Trophoblast cell (in vitro differentiated cells and primary cell): ENCODE measurements at regions not wholly inside any gene's neighbourhood (a gene's known extent, or its start where the extent isn't known, plus 50 kb on each side); places are given as distances from the start of the nearest gene placed in this dataset.
"Not testable (repeated sequence)": the region's sequence is repeated elsewhere in the genome, so short reads cannot be mapped to it uniquely, and the experiment has no call there.

Source experiments
- DNase-seq, 2 donors: peaks; one replicate each; pipeline ENCODE4 v3.0.0-alpha.2; 2016
- H2AFZ ChIP-seq: 2 replicates; pipeline ENCODE4 v1.6.1; 2013; ENCODE audit warnings: low read length, moderate library complexity, mild to moderate bottlenecking; ENCODE audit not compliant: insufficient read depth, poor library complexity
- H2AK5ac ChIP-seq: 2 replicates; pipeline ENCODE4 v1.6.1; 2013; ENCODE audit warnings: mild to moderate bottlenecking, low read length
- H2BK120ac ChIP-seq: 2 replicates; pipeline ENCODE4 v1.6.1; 2013; ENCODE audit warnings: low read length, mild to moderate bottlenecking, moderate library complexity; ENCODE audit not compliant: insufficient read depth, poor library complexity
- H2BK12ac ChIP-seq: 2 replicates; pipeline ENCODE4 v1.6.1; 2013; ENCODE audit warnings: mild to moderate bottlenecking, low read length, moderate library complexity
- H2BK5ac ChIP-seq: 2 replicates; pipeline ENCODE4 v1.6.1; 2013; ENCODE audit warnings: low read length, low read depth, moderate library complexity, mild to moderate bottlenecking; ENCODE audit not compliant: poor library complexity
- H3K14ac ChIP-seq: 2 replicates; pipeline ENCODE4 v1.6.1; 2013; ENCODE audit warnings: mild to moderate bottlenecking, low read length
- H3K18ac ChIP-seq: 2 replicates; pipeline ENCODE4 v1.6.1; 2013; ENCODE audit warnings: mild to moderate bottlenecking, low read length
- H3K23ac ChIP-seq: 2 replicates; pipeline ENCODE4 v1.6.1; 2013; ENCODE audit warnings: low read length
- H3K27ac ChIP-seq: 2 replicates; pipeline ENCODE4 v1.5.1; 2013; ENCODE audit warnings: low read depth, mild to moderate bottlenecking, inconsistent platforms, low read length, moderate library complexity
- H3K27me3 ChIP-seq: 2 replicates; pipeline ENCODE4 v1.6.1; 2013; ENCODE audit warnings: inconsistent platforms, mild to moderate bottlenecking, low read length, moderate library complexity; ENCODE audit not compliant: insufficient read depth
- H3K36me3 ChIP-seq, 2 experiments: 1 replicate in 1 of 2; 2 replicates in 1 of 2; pipeline ENCODE4 v1.6.1; 2013; ENCODE audit warnings: low read length in 2 of 2, mild to moderate bottlenecking in 2 of 2, moderate library complexity in 1 of 2; ENCODE audit not compliant: insufficient read depth in 2 of 2, control insufficient read depth in 1 of 2
- H3K4ac ChIP-seq: 2 replicates; pipeline ENCODE4 v1.6.1; 2013; ENCODE audit warnings: low read depth, mild to moderate bottlenecking, low read length, moderate library complexity
- H3K4me1 ChIP-seq, 2 experiments: 1 replicate in 1 of 2; 2 replicates in 1 of 2; pipeline ENCODE4 v1.6.1; 2013; ENCODE audit warnings: low read length in 2 of 2, mild to moderate bottlenecking in 2 of 2, moderate library complexity in 1 of 2; ENCODE audit not compliant: insufficient read depth in 2 of 2, control insufficient read depth in 1 of 2
- H3K4me2 ChIP-seq: 2 replicates; pipeline ENCODE4 v1.6.1; 2013; ENCODE audit warnings: inconsistent platforms, mild to moderate bottlenecking, low read length, moderate library complexity
- H3K4me3 ChIP-seq: 2 replicates; pipeline ENCODE4 v1.5.1; 2013; ENCODE audit warnings: mild to moderate bottlenecking, low read depth, low read length, inconsistent platforms
- H3K79me1 ChIP-seq: one replicate; pipeline ENCODE4 v1.6.1; 2013; ENCODE audit warnings: low read length
- H3K79me2 ChIP-seq: 2 replicates; pipeline ENCODE4 v1.6.1; 2013; ENCODE audit warnings: low read length, mild to moderate bottlenecking; ENCODE audit not compliant: control insufficient read depth, insufficient read depth, poor library complexity
- H3K9ac ChIP-seq: 2 replicates; pipeline ENCODE4 v1.6.1; 2013; ENCODE audit warnings: mild to moderate bottlenecking, low read length
- H3K9me3 ChIP-seq: 2 replicates; pipeline ENCODE4 v1.6.1; 2013; ENCODE audit warnings: low read depth, mild to moderate bottlenecking, control low read depth, inconsistent platforms, low read length; ENCODE audit not compliant: insufficient read depth
- H4K12ac ChIP-seq: 2 replicates; pipeline ENCODE4 v1.6.1; 2013; ENCODE audit warnings: low read depth, mild to moderate bottlenecking, low read length, moderate library complexity
- H4K8ac ChIP-seq: 2 replicates; pipeline ENCODE4 v1.6.1; 2013; ENCODE audit warnings: low read depth, mild to moderate bottlenecking, low read length, moderate library complexity
- H4K91ac ChIP-seq: one replicate; pipeline ENCODE4 v1.6.1; 2013; ENCODE audit warnings: low read depth, mild to moderate bottlenecking, low read length, moderate library complexity
- WGBS: extraction: QIAGEN DNeasy Blood & Tissue Kit; methylation state at CpG from one replicate; pipeline ENCODE4 v1.1.7; 2013; ENCODE audit warnings: missing lambda C conversion rate; ENCODE audit not compliant: insufficient read length, insufficient coverage; ENCODE audit errors: extremely low coverage; 5-methylcytosine and 5-hydroxymethylcytosine counted together

DNA sequence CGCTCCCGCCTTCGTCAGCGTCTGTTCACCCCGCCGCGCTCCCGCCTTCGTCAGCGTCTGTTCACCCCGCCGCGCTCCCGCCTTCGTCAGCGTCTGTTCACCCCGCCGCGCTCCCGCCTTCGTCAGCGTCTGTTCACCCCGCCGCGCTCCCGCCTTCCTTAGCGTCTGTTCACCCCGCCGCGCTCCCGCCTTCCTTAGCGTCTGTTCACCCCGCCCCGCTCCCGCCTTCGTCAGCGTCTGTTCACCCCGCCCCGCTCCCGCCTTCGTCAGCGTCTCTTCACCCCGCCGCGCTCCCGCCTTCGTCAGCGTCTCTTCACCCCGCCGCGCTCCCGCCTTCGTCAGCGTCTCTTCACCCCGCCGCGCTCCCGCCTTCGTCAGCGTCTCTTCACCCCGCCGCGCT lies 815.9 kb upstream of the TPTE start:
- not testable (repeated sequence) for H2BK5ac ChIP-seq, H3K4me1 ChIP-seq, H3K23ac ChIP-seq, H3K4me2 ChIP-seq, H3K4me3 ChIP-seq, H3K27me3 ChIP-seq, H3K18ac ChIP-seq, H3K9ac ChIP-seq, H2AK5ac ChIP-seq, H3K79me2 ChIP-seq, H3K36me3 ChIP-seq, H3K27ac ChIP-seq, H2AFZ ChIP-seq, DNase-seq, H3K79me1 ChIP-seq, H4K12ac ChIP-seq, H4K8ac ChIP-seq, H3K14ac ChIP-seq, H3K4ac ChIP-seq, H4K91ac ChIP-seq, H2BK12ac ChIP-seq, H2BK120ac ChIP-seq, H3K9me3 ChIP-seq
- no CpG with 5 or more reads among the region's 63 CpGs for WGBS

DNA sequence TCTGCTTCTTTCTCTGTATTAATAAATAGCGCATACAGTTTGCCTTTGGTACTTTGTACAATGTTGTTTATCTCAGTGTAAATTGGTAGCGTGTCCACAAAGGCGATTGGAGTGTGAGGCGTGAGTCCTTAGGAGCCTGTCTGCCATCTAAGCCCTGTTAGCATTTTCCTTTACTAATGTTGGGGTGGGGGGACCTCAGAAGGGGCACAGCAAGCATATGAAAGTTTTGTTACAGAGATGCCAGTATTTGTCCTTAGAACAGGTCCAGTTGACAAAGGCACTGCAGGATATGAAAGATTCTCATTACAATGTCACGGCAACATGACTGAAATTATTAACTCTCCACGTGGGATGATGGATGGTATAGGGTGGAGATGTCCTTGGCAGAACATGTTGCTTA lies 796.8 kb upstream of the TPTE start:
- not testable (repeated sequence) for H2AK5ac ChIP-seq, H2BK12ac ChIP-seq
- no CpG with 5 or more reads among the region's 6 CpGs for whole genome bisulfite sequencing

DNA sequence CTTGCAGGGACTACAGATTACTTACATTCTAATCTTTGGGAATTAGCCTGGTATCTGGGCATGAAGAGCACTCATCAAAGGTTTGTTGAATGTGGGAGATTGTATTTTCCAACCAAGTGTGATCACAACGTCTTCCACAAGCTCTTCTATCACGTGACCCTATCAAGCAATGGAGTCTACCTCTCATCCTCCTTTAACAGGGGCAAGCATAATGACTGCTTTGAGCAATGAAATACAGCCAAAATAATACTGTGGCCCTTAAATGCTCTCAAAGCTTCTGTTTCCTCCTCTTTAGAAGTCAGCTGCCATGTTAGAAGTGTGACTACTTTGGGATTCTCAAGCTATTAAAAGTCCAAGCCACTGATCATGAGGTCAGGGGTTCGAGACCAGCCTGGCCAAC lies 794.2 kb upstream of the TPTE start:
- not testable (repeated sequence) for H3K36me3 ChIP-seq, H2AK5ac ChIP-seq, H2BK120ac ChIP-seq, H4K8ac ChIP-seq, H3K4me2 ChIP-seq, H4K91ac ChIP-seq, H3K14ac ChIP-seq, H2BK12ac ChIP-seq, H3K27me3 ChIP-seq, H3K18ac ChIP-seq, H3K79me1 ChIP-seq, H2AFZ ChIP-seq, H3K4me3 ChIP-seq, H3K27ac ChIP-seq, H4K12ac ChIP-seq, H3K79me2 ChIP-seq, H3K4me1 ChIP-seq, H3K4ac ChIP-seq, H2BK5ac ChIP-seq, H3K23ac ChIP-seq, DNase-seq, H3K9ac ChIP-seq
- peaks cover 11% of the 10 kb centered on the region for H3K9me3 ChIP-seq
- WGBS = no CpG with 5 or more reads among the region's 3 CpGs

More for the DNA sequence above, 796.8 kb upstream of the TPTE start:
- not testable (repeated sequence) for H4K8ac ChIP-seq, H2BK5ac ChIP-seq, H3K18ac ChIP-seq, H3K79me1 ChIP-seq, H3K4me1 ChIP-seq, DNase-seq, H3K27ac ChIP-seq, H3K4me2 ChIP-seq, H3K36me3 ChIP-seq, H3K4ac ChIP-seq, H4K12ac ChIP-seq, H3K14ac ChIP-seq, H3K9ac ChIP-seq, H2AFZ ChIP-seq, H3K27me3 ChIP-seq, H3K23ac ChIP-seq, H2BK120ac ChIP-seq, H4K91ac ChIP-seq, H3K4me3 ChIP-seq, H3K79me2 ChIP-seq
- peaks cover 12% of the 10 kb centered on the region for H3K9me3 ChIP-seq

DNA sequence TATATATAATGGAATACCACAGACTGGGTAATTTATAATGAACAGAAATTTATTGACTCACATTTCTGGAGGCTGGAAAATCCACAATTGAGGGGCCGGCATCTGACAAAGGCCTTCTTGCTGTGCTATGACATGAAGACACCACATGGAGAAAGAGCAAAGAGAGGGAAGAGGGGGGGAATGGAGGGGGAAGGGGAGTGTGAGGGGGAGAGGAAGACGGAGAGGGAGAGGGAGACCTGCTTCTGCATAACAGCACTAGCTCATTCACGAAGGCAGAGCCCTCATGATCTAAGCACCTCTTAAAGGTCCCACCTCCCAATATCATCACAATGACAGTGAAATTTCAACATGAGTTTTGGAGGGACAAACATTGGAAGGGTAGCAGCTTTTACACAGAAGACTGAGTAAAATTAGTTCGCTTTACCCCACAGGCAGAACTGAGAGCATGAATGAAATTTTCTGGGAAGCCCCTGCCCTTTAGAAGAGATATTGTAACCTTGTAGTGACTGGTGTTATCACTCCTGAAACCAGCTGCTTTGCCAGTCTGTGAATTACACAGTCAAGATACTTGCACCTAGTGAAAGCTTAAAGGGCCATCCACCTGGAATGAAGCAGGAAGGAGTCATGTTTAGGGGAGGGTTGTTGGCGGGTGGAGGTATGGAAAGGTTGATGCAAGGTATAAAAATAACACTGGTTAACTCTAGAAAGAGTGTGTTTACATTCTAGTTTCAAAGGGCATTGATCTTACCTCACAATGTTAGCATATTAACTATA lies 793.0 kb upstream of the TPTE start:
- H3K4me1 ChIP-seq, H2BK12ac ChIP-seq, H2BK120ac ChIP-seq, H3K4me3 ChIP-seq, H3K18ac ChIP-seq, H3K27ac ChIP-seq, H3K4me2 ChIP-seq, H3K36me3 ChIP-seq, H2BK5ac ChIP-seq, H4K91ac ChIP-seq, H3K79me2 ChIP-seq, H3K14ac ChIP-seq, H3K27me3 ChIP-seq, H4K12ac ChIP-seq, H2AFZ ChIP-seq, H3K9ac ChIP-seq, H3K23ac ChIP-seq, H3K4ac ChIP-seq, H2AK5ac ChIP-seq, DNase-seq, H4K8ac ChIP-seq, H3K79me1 ChIP-seq: not testable (repeated sequence)
- peaks cover 10% of the 10 kb centered on the region for H3K9me3 ChIP-seq
- no CpG with 5 or more reads among the region's 5 CpGs for WGBS
